ENCODE measurements at regions not wholly inside any gene's neighbourhood (a gene's known extent, or its start where the extent isn't known, plus 50 kb on each side); places are given as distances from the start of the nearest gene placed in this dataset.
A peak's percentile ranks its signal among the peaks of the same experiment; 100 is the strongest.

DNA sequence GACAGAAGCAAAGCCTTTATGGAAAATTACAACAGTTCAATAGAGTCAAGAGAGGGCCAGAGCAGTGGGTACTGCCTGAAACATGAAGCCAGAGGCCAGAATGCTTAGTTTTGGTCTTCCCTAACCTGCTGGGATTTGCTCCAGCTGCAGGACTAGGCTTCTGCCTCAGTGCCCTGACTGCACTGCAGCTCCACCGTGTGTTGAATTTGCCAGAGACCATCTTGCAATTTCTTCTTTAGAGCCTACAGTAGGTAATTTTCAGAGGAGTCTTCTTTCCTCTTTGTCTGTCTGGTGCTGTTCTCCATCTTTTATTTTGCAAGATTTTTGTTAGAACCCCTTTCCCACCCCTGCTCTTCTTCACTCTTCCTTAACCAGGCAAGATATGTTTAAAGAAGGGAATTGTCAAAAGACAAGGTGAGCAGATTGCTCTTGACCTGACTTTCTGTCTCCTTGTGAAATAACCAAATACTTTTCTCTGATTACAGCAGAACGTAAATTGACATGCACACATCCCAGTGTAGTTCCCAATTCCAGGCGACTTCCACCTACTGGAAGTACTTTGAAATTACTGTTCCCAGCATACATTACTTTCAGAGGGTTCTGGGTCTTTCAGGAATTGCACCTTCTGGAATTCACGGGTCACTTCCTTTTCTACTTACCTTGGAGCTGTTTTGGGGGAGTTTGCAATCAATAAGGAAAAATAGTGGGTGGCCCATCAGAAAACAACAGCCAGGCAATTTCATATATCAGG is 161.2 kb downstream of the MINAR1 start:
- Histone ChIP-seq H3K4me3 (ENCODE audit: insufficient read length, low read depth) (no peak overlapping the region), H3K9me3 (ENCODE audit: insufficient read depth, low read length) (no peaks in the 10 kb centered on the region), H3K27me3 (ENCODE audit: insufficient read depth, insufficient read length) (no peaks in the 10 kb centered on the region), H3K4me1 (ENCODE audit: insufficient read depth, insufficient read length) (no peaks in the 10 kb centered on the region), H3K9ac (ENCODE audit: insufficient read length, low read depth) (no peak overlapping the region), H3K36me3 (ENCODE audit: insufficient read depth, insufficient read length, low read length) (no peaks in the 10 kb centered on the region)
- no peak for DNase-seq (ENCODE audit: low read depth, low spot score)
- TF ChIP-seq YY1 (IDR thresholded peaks at IDR 0.05; ENCODE audit: insufficient read depth, insufficient read length) = no peak
- TF ChIP-seq SUZ12 (IDR thresholded peaks at IDR 0.05; ENCODE audit: extremely low read depth, insufficient read depth, insufficient read length) = no peak
- TF ChIP-seq ZNF274 (IDR thresholded peaks at IDR 0.05; ENCODE audit: low read depth, low read length) = no peak

DNA sequence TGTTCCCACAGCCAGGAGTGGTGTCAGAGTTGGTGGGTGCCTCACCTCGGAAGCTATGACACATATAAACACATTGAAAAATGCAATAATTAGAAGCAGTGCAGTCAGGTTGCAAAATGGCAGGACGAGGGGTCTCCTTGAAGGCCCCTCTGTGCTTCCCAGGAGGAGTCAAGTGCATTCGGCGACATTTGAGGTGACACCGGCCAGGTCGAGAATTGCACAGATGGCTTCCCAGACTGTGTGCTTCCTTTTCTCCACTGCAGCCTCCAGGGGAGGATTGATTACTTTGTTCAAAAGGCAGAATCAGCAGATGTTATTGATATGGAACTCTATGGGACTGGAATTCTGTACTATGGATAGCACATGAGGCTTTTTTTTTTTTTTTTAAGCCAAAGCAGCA is 163.2 kb downstream of the MINAR1 start:
- H3K27me3 ChIP-seq (ENCODE audit: insufficient read depth, insufficient read length) = no peaks in the 10 kb centered on the region
- H3K4me3 ChIP-seq (ENCODE audit: insufficient read length, low read depth) = no peak overlapping the region
- DNase-seq (ENCODE audit: low read depth, low spot score) = no peak
- no peaks in the 10 kb centered on the region for H3K36me3 ChIP-seq (ENCODE audit: insufficient read depth, insufficient read length, low read length)
- no peaks in the 10 kb centered on the region for H3K4me1 ChIP-seq (ENCODE audit: insufficient read depth, insufficient read length)
- TF ChIP-seq ZNF274 (IDR thresholded peaks at IDR 0.05; ENCODE audit: low read depth, low read length) (no peak), SUZ12 (IDR thresholded peaks at IDR 0.05; ENCODE audit: extremely low read depth, insufficient read depth, insufficient read length) (no peak), YY1 (IDR thresholded peaks at IDR 0.05; ENCODE audit: insufficient read depth, insufficient read length) (no peak)
- H3K9me3 ChIP-seq (ENCODE audit: insufficient read depth, low read length) = no peaks in the 10 kb centered on the region
- H3K9ac ChIP-seq (ENCODE audit: insufficient read length, low read depth) = no peak overlapping the region

- Histone ChIP-seq H3K9me3 (ENCODE audit: insufficient read depth, low read length) (no peaks in the 10 kb centered on the region), H3K27me3 (ENCODE audit: insufficient read depth, insufficient read length) (no peaks in the 10 kb centered on the region), H3K4me1 (ENCODE audit: insufficient read depth, insufficient read length) (no peaks in the 10 kb centered on the region), H3K36me3 (ENCODE audit: insufficient read depth, insufficient read length, low read length) (no peaks in the 10 kb centered on the region), H3K9ac (ENCODE audit: insufficient read length, low read depth) (no peak overlapping the region), H3K4me3 (ENCODE audit: insufficient read length, low read depth) (no peak overlapping the region)
- TF ChIP-seq ZNF274 (IDR thresholded peaks at IDR 0.05; ENCODE audit: low read depth, low read length) (no peak), SUZ12 (IDR thresholded peaks at IDR 0.05; ENCODE audit: extremely low read depth, insufficient read depth, insufficient read length) (no peak), YY1 (IDR thresholded peaks at IDR 0.05; ENCODE audit: insufficient read depth, insufficient read length) (no peak)
- DNase-seq (ENCODE audit: low read depth, low spot score) = peak; percentile 93
These were observed 164.0 kb downstream of the MINAR1 start for GRCh38 chr15:79595995-79596622.

DNA sequence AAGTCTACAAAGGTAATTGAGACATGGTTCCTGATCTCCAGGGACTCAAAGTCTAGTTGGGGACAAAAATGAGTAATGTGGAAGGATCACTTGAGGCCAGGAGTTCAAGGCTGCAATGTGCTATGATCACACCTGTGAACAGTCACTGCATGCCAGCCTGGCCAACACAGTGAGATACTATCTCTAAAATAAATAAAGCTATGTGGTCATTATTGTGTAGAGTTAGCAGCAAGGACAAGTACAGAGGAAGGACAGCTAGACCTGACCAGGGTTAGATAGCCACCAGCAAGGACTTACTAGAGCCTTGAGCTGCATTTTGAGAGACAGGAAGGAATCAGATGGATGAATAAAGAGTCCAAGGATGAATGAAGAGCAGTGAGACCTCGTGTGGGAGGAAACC is 166.5 kb downstream of the MINAR1 start:
- no peak for DNase-seq (ENCODE audit: low read depth, low spot score)
- H3K4me3 ChIP-seq (ENCODE audit: insufficient read length, low read depth) = no peak overlapping the region
- TF ChIP-seq ZNF274 (IDR thresholded peaks at IDR 0.05; ENCODE audit: low read depth, low read length) (no peak), YY1 (IDR thresholded peaks at IDR 0.05; ENCODE audit: insufficient read depth, insufficient read length) (no peak), SUZ12 (IDR thresholded peaks at IDR 0.05; ENCODE audit: extremely low read depth, insufficient read depth, insufficient read length) (no peak)

DNA sequence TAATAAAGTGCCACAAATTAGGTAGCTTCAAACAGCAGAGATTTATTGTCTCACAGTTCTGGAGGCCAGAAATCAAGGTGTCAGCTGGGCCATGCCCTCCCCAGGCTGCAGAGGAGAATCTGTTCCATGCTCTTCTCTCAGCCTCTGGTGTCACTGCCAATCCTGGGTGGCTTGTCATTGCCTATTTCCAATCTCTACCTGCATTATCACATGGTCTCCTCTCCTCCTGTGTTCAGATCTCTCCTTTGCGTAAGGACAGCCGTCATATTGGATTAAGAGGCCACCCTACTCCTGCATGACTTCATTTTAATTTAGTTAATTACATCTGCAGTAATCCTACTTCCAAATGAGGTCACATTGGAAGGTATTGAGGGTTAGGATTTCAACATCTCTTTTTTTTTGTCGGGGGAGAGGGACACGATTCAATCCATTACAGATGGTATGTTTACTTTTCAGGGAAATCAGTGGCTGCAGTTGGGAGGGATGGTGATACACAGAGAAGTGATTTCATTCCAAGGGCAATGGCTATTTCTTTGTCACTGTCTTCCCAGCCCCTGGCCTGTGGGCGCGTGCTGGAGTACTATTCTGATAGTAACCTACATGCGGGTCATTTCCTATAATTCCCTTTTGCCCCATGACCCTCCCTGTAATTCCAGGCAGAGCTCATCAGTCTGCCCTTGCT is 169.4 kb downstream of the MINAR1 start:
- Histone ChIP-seq H3K4me3 (ENCODE audit: insufficient read length, low read depth) (no peak overlapping the region), H3K9me3 (ENCODE audit: insufficient read depth, low read length) (no peaks in the 10 kb centered on the region), H3K4me1 (ENCODE audit: insufficient read depth, insufficient read length) (no peaks in the 10 kb centered on the region), H3K9ac (ENCODE audit: insufficient read length, low read depth) (no peak overlapping the region), H3K36me3 (ENCODE audit: insufficient read depth, insufficient read length, low read length) (no peaks in the 10 kb centered on the region), H3K27me3 (ENCODE audit: insufficient read depth, insufficient read length) (no peaks in the 10 kb centered on the region)
- DNase-seq (ENCODE audit: low read depth, low spot score) = no peak
- TF ChIP-seq YY1 (IDR thresholded peaks at IDR 0.05; ENCODE audit: insufficient read depth, insufficient read length) (no peak), SUZ12 (IDR thresholded peaks at IDR 0.05; ENCODE audit: extremely low read depth, insufficient read depth, insufficient read length) (no peak), ZNF274 (IDR thresholded peaks at IDR 0.05; ENCODE audit: low read depth, low read length) (no peak)

More for the DNA sequence above, 166.5 kb downstream of the MINAR1 start:
- no peaks in the 10 kb centered on the region for H3K27me3 ChIP-seq (ENCODE audit: insufficient read depth, insufficient read length)
- no peaks in the 10 kb centered on the region for H3K36me3 ChIP-seq (ENCODE audit: insufficient read depth, insufficient read length, low read length)
- no peak overlapping the region for H3K9ac ChIP-seq (ENCODE audit: insufficient read length, low read depth)
- no peaks in the 10 kb centered on the region for H3K4me1 ChIP-seq (ENCODE audit: insufficient read depth, insufficient read length)
- H3K9me3 ChIP-seq (ENCODE audit: insufficient read depth, low read length) = no peaks in the 10 kb centered on the region

- Histone ChIP-seq H3K9ac (ENCODE audit: insufficient read length, low read depth) (no peak overlapping the region), H3K4me3 (ENCODE audit: insufficient read length, low read depth) (no peak overlapping the region), H3K27me3 (ENCODE audit: insufficient read depth, insufficient read length) (no peaks in the 10 kb centered on the region), H3K9me3 (ENCODE audit: insufficient read depth, low read length) (no peaks in the 10 kb centered on the region), H3K36me3 (ENCODE audit: insufficient read depth, insufficient read length, low read length) (no peaks in the 10 kb centered on the region), H3K4me1 (ENCODE audit: insufficient read depth, insufficient read length) (no peaks in the 10 kb centered on the region)
- DNase-seq (ENCODE audit: low read depth, low spot score) = no peak
- TF ChIP-seq SUZ12 (IDR thresholded peaks at IDR 0.05; ENCODE audit: extremely low read depth, insufficient read depth, insufficient read length) (no peak), ZNF274 (IDR thresholded peaks at IDR 0.05; ENCODE audit: low read depth, low read length) (no peak), YY1 (IDR thresholded peaks at IDR 0.05; ENCODE audit: insufficient read depth, insufficient read length) (no peak)
These were observed 170.0 kb downstream of the MINAR1 start for GRCh38 chr15:79602180-79602579.

GRCh38 chr15:79602731-79603130 is 170.6 kb downstream of the MINAR1 start:
- TF ChIP-seq YY1 (IDR thresholded peaks at IDR 0.05; ENCODE audit: insufficient read depth, insufficient read length) (no peak), SUZ12 (IDR thresholded peaks at IDR 0.05; ENCODE audit: extremely low read depth, insufficient read depth, insufficient read length) (no peak), ZNF274 (IDR thresholded peaks at IDR 0.05; ENCODE audit: low read depth, low read length) (no peak)
- Histone ChIP-seq H3K9ac (ENCODE audit: insufficient read length, low read depth) (no peak overlapping the region), H3K36me3 (ENCODE audit: insufficient read depth, insufficient read length, low read length) (no peaks in the 10 kb centered on the region), H3K27me3 (ENCODE audit: insufficient read depth, insufficient read length) (no peaks in the 10 kb centered on the region), H3K9me3 (ENCODE audit: insufficient read depth, low read length) (no peaks in the 10 kb centered on the region), H3K4me1 (ENCODE audit: insufficient read depth, insufficient read length) (no peaks in the 10 kb centered on the region), H3K4me3 (ENCODE audit: insufficient read length, low read depth) (no peak overlapping the region)
- DNase-seq (ENCODE audit: low read depth, low spot score) = no peak
